ENCODE measurements at regions not wholly inside any gene's neighbourhood (a gene's known extent, or its start where the extent isn't known, plus 50 kb on each side); places are given as distances from the start of the nearest gene placed in this dataset.
"Not testable (repeated sequence)": the region's sequence is repeated elsewhere in the genome, so short reads cannot be mapped to it uniquely, and the experiment has no call there.

DNA sequence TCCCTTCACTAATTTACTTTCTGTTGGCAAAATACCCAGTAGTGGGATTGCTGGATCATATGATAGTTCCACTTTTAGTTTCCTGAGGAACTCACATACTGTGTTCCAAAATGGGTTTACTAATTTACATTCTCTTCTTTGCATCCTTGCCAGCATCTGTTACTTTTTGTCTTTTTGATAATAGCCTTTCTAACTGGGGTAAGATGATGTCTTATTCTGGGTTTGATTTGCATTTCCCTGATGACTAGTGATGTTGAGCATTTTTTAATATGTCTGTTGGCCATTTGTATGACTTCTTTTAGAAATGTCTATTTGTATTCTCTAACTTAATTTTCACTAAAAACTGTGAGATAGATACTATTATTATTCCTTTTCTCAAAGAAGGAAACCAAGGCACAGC lies 411.7 kb downstream of the SOCS6 start:
- H3K4me3 ChIP-seq (ENCODE audit: low read depth, low read length): no peak overlapping the region
- H3K9ac ChIP-seq (ENCODE audit: low read depth, low read length): no peak overlapping the region
- H3K9me3 ChIP-seq (ENCODE audit: control insufficient read depth, insufficient read depth, low read length): no peaks in the 10 kb centered on the region
- H3K27me3 ChIP-seq (ENCODE audit: control insufficient read depth, insufficient read depth, low read length): no peaks in the 10 kb centered on the region
- H3K4me1 ChIP-seq (ENCODE audit: control insufficient read depth, insufficient read depth, low read length): no peaks in the 10 kb centered on the region
- H3K36me3 ChIP-seq (ENCODE audit: control insufficient read depth, insufficient read depth, low read length): no peaks in the 10 kb centered on the region

GRCh38 chr18:70698574-70698973 lies 409.7 kb downstream of the SOCS6 start:
- Histone ChIP-seq H3K4me3 (ENCODE audit: low read depth, low read length) (no peak overlapping the region), H3K9ac (ENCODE audit: low read depth, low read length) (no peak overlapping the region), H3K27me3 (ENCODE audit: control insufficient read depth, insufficient read depth, low read length) (no peaks in the 10 kb centered on the region), H3K36me3 (ENCODE audit: control insufficient read depth, insufficient read depth, low read length) (no peaks in the 10 kb centered on the region), H3K9me3 (ENCODE audit: control insufficient read depth, insufficient read depth, low read length) (no peaks in the 10 kb centered on the region), H3K4me1 (ENCODE audit: control insufficient read depth, insufficient read depth, low read length) (peaks cover 2% of the 10 kb centered on the region)

DNA sequence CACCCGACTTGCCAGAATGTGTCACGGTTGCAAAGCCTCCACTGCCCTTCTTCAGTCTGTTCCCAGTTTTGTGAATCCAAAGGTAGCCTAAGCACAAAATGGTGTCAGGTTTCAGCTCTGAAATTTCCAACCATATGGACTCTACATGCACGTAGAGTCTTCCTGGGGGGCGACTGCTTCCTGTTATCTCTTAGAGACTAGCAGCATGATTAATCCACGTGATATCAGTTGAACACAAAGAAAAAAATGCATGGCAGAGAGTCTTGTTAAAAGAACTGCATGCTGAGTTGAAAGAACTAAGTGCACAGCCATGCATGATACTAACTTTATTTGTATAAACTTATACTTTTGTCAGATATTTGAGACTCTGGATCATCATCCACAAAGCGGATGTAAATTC lies 404.4 kb downstream of the SOCS6 start:
- H3K4me3 ChIP-seq (ENCODE audit: low read depth, low read length): no peak overlapping the region

DNA sequence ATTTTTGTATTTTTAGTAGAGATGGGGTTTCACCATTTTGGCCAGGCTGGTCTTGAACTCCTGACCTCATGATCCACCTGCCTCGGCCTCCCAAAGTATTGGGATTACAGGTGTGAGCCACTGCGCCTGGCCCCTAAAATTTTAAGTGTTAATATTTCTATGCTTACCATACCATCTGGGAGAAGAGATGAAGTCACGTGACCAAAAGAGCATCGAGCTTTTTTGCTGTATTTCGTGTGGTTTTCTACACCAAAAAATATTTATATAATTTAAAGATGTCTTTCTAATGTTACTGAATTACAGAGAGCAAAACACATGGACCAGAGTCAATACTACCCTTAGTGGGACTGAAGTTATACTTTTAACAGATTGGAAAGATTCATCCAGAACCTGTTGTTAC lies 400.9 kb downstream of the SOCS6 start:
- H3K27me3 ChIP-seq (ENCODE audit: control insufficient read depth, insufficient read depth, low read length); H3K36me3 ChIP-seq (ENCODE audit: control insufficient read depth, insufficient read depth, low read length); H3K4me1 ChIP-seq (ENCODE audit: control insufficient read depth, insufficient read depth, low read length); H3K9me3 ChIP-seq (ENCODE audit: control insufficient read depth, insufficient read depth, low read length); H3K9ac ChIP-seq (ENCODE audit: low read depth, low read length); H3K4me3 ChIP-seq (ENCODE audit: low read depth, low read length): not testable (repeated sequence)

More for the DNA sequence above, 404.4 kb downstream of the SOCS6 start:
- Histone ChIP-seq H3K4me1 (ENCODE audit: control insufficient read depth, insufficient read depth, low read length) (peaks cover 2% of the 10 kb centered on the region), H3K27me3 (ENCODE audit: control insufficient read depth, insufficient read depth, low read length) (no peaks in the 10 kb centered on the region), H3K9me3 (ENCODE audit: control insufficient read depth, insufficient read depth, low read length) (no peaks in the 10 kb centered on the region), H3K9ac (ENCODE audit: low read depth, low read length) (no peak overlapping the region), H3K36me3 (ENCODE audit: control insufficient read depth, insufficient read depth, low read length) (no peaks in the 10 kb centered on the region)

GRCh38 chr18:70688286-70688685 lies 399.4 kb downstream of the SOCS6 start:
- Histone ChIP-seq H3K9ac (ENCODE audit: low read depth, low read length) (no peak overlapping the region), H3K27me3 (ENCODE audit: control insufficient read depth, insufficient read depth, low read length) (no peaks in the 10 kb centered on the region), H3K4me1 (ENCODE audit: control insufficient read depth, insufficient read depth, low read length) (no peaks in the 10 kb centered on the region), H3K36me3 (ENCODE audit: control insufficient read depth, insufficient read depth, low read length) (no peaks in the 10 kb centered on the region), H3K9me3 (ENCODE audit: control insufficient read depth, insufficient read depth, low read length) (no peaks in the 10 kb centered on the region), H3K4me3 (ENCODE audit: low read depth, low read length) (no peak overlapping the region)

DNA sequence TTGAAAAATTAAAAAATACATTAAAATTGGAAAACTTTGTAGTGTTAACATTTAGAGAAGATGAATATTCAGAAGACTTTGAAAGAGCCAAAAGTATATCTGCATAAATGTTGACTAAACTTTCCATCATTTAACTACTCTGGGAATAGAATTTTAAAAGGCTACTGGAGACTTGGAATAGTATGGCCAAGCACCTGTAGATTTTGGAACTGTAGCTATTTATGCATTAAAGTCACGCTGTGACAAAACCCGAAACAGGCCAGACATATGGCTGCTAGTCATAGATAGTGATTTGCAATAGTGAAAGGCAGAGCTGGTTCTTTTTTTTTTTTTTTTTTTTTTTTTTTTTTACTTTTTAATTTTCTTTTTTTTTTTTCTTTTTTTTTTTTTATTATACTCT lies 396.0 kb downstream of the SOCS6 start:
- Histone ChIP-seq H3K36me3 (ENCODE audit: control insufficient read depth, insufficient read depth, low read length) (no peaks in the 10 kb centered on the region), H3K9me3 (ENCODE audit: control insufficient read depth, insufficient read depth, low read length) (no peaks in the 10 kb centered on the region), H3K4me1 (ENCODE audit: control insufficient read depth, insufficient read depth, low read length) (no peaks in the 10 kb centered on the region), H3K27me3 (ENCODE audit: control insufficient read depth, insufficient read depth, low read length) (no peaks in the 10 kb centered on the region), H3K9ac (ENCODE audit: low read depth, low read length) (no peak overlapping the region), H3K4me3 (ENCODE audit: low read depth, low read length) (no peak overlapping the region)

DNA sequence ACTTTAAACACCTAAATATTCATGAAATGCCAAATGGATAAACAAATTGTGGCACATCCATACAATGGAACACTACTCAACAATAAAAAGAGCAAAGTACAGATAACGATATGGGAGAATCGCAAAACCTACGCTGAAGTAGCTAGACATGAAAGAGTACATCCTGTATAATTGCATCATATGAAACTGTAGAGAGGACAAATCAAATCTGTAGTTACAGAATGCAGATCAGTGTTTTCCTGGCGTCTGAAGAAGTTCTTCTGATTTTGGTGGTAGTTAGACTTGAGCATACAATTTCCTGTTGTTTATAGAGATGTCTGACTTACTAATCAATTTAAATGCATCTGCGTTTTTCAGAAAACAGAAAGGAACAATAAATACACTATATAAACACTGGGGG lies 394.4 kb downstream of the SOCS6 start:
- Histone ChIP-seq H3K36me3 (ENCODE audit: control insufficient read depth, insufficient read depth, low read length) (no peaks in the 10 kb centered on the region), H3K27me3 (ENCODE audit: control insufficient read depth, insufficient read depth, low read length) (no peaks in the 10 kb centered on the region), H3K4me3 (ENCODE audit: low read depth, low read length) (no peak overlapping the region), H3K4me1 (ENCODE audit: control insufficient read depth, insufficient read depth, low read length) (no peaks in the 10 kb centered on the region), H3K9me3 (ENCODE audit: control insufficient read depth, insufficient read depth, low read length) (no peaks in the 10 kb centered on the region), H3K9ac (ENCODE audit: low read depth, low read length) (no peak overlapping the region)

- no peaks in the 10 kb centered on the region for H3K4me1 ChIP-seq (ENCODE audit: control insufficient read depth, insufficient read depth, low read length)
- H3K36me3 ChIP-seq (ENCODE audit: control insufficient read depth, insufficient read depth, low read length): no peaks in the 10 kb centered on the region
- H3K9me3 ChIP-seq (ENCODE audit: control insufficient read depth, insufficient read depth, low read length): no peaks in the 10 kb centered on the region
- H3K27me3 ChIP-seq (ENCODE audit: control insufficient read depth, insufficient read depth, low read length): no peaks in the 10 kb centered on the region
- no peak overlapping the region for H3K9ac ChIP-seq (ENCODE audit: low read depth, low read length)
- no peak overlapping the region for H3K4me3 ChIP-seq (ENCODE audit: low read depth, low read length)
These were observed 386.1 kb downstream of the SOCS6 start for GRCh38 chr18:70674896-70675295.

GRCh38 chr18:70673831-70674230 lies 385.0 kb downstream of the SOCS6 start:
- Histone ChIP-seq H3K36me3 (ENCODE audit: control insufficient read depth, insufficient read depth, low read length) (no peaks in the 10 kb centered on the region), H3K4me3 (ENCODE audit: low read depth, low read length) (no peak overlapping the region), H3K9me3 (ENCODE audit: control insufficient read depth, insufficient read depth, low read length) (no peaks in the 10 kb centered on the region), H3K9ac (ENCODE audit: low read depth, low read length) (no peak overlapping the region), H3K27me3 (ENCODE audit: control insufficient read depth, insufficient read depth, low read length) (no peaks in the 10 kb centered on the region), H3K4me1 (ENCODE audit: control insufficient read depth, insufficient read depth, low read length) (no peaks in the 10 kb centered on the region)

DNA sequence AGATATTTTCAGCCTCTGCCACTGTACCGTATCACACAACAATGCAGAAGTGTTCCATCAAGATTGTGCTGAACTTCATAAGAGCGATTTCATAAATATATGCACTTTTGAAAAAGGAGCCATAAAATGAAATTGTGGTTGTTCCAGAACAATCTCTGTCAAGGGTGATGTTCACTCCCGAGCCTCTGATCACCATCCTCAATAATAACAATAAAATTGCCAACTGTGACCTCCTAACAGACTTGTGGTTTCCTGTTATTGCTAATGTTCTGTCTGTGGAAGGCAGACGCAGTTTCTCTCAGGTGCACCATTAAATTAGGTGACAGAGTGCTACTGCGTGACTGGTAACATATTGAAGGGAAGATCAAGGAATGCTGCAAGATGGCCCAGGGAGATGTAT lies 383.7 kb downstream of the SOCS6 start:
- Histone ChIP-seq H3K4me3 (ENCODE audit: low read depth, low read length) (no peak overlapping the region), H3K9ac (ENCODE audit: low read depth, low read length) (no peak overlapping the region), H3K27me3 (ENCODE audit: control insufficient read depth, insufficient read depth, low read length) (no peaks in the 10 kb centered on the region), H3K9me3 (ENCODE audit: control insufficient read depth, insufficient read depth, low read length) (no peaks in the 10 kb centered on the region), H3K36me3 (ENCODE audit: control insufficient read depth, insufficient read depth, low read length) (no peaks in the 10 kb centered on the region), H3K4me1 (ENCODE audit: control insufficient read depth, insufficient read depth, low read length) (no peaks in the 10 kb centered on the region)

GRCh38 chr18:70671889-70672565 lies 383.2 kb downstream of the SOCS6 start:
- no peak overlapping the region for H3K4me3 ChIP-seq (ENCODE audit: low read depth, low read length)
- no peak overlapping the region for H3K9ac ChIP-seq (ENCODE audit: low read depth, low read length)

DNA sequence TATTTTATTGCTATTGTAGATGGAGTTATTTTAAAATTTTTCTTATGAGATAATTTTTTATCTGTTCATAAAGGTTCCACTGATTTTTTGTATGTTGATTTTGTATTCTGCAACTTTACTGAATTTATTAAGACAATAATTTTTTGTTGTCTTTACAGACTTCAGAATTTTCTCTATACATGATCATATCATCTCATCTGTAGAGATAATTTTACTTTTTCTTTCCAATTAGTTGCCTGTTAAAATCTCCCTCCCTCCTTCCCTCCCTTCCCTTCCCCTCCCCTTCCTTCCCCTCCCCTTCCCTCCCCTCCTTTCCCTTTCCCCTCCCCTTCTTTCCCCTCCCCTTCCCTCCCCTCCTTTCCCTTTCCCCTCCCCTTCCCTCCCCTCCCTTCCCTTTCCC lies 378.1 kb downstream of the SOCS6 start:
- no peak overlapping the region for H3K9ac ChIP-seq (ENCODE audit: low read depth, low read length)

More at GRCh38 chr18:70671889-70672565, 383.2 kb downstream of the SOCS6 start:
- H3K4me1 ChIP-seq (ENCODE audit: control insufficient read depth, insufficient read depth, low read length): no peaks in the 10 kb centered on the region
- H3K9me3 ChIP-seq (ENCODE audit: control insufficient read depth, insufficient read depth, low read length): no peaks in the 10 kb centered on the region
- no peaks in the 10 kb centered on the region for H3K36me3 ChIP-seq (ENCODE audit: control insufficient read depth, insufficient read depth, low read length)
- H3K27me3 ChIP-seq (ENCODE audit: control insufficient read depth, insufficient read depth, low read length): no peaks in the 10 kb centered on the region

More for the DNA sequence above, 378.1 kb downstream of the SOCS6 start:
- Histone ChIP-seq H3K4me3 (ENCODE audit: low read depth, low read length) (no peak overlapping the region), H3K4me1 (ENCODE audit: control insufficient read depth, insufficient read depth, low read length) (no peaks in the 10 kb centered on the region), H3K9me3 (ENCODE audit: control insufficient read depth, insufficient read depth, low read length) (no peaks in the 10 kb centered on the region), H3K36me3 (ENCODE audit: control insufficient read depth, insufficient read depth, low read length) (no peaks in the 10 kb centered on the region), H3K27me3 (ENCODE audit: control insufficient read depth, insufficient read depth, low read length) (no peaks in the 10 kb centered on the region)
